H4 (cell line): ENCODE measurements at regions not wholly inside any gene's neighbourhood (a gene's known extent, or its start where the extent isn't known, plus 50 kb on each side); places are given as distances from the start of the nearest gene placed in this dataset.
A peak's percentile ranks its signal among the peaks of the same experiment; 100 is the strongest.
"Not testable (repeated sequence)": the region's sequence is repeated elsewhere in the genome, so short reads cannot be mapped to it uniquely, and the experiment has no call there.

Source experiments
- DNase-seq: peaks from one replicate; pipeline ENCODE4 v3.0.0-alpha.2; 2015; ENCODE audit warnings: low spot score

DNA sequence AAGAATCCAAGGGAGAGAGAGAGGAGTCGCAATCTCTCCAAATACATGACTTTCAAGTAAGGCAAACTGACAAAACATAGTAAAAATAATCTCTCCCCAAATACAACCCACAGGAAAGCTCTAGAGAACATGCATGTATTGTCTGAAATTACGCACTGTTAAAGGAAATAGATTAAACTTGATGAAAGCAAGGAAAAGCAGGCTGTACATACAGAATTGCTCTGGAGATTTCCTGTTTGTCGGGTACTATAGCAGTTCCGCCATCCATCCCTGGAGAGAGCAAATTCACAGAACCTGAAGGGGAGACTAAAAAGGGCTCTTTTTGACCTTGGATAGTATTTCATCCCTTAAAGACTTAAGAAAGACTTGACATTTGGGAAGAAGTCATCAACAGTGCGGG is 170.2 kb upstream of the BET1 start:
- DNase-seq, result no peak

DNA sequence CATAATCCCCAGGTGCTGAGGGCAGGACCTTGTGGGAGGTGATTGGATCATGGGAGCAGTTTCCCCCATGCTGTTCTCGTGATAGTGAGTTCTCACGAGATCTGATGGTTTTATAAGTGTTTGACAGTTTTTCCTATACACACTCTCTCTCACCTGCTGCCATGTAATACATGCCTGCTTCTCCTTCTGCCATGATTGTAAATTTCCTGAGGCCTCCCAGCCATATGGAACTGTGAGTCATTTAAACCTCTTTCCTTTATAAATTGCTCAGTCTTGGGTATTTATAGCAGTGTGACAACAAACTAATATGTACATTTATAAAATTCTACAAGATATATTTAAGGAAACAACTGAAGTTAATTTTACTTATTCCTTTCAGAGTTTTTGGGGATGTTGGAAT is 170.8 kb upstream of the BET1 start:
- DNase-seq, result no peak

DNA sequence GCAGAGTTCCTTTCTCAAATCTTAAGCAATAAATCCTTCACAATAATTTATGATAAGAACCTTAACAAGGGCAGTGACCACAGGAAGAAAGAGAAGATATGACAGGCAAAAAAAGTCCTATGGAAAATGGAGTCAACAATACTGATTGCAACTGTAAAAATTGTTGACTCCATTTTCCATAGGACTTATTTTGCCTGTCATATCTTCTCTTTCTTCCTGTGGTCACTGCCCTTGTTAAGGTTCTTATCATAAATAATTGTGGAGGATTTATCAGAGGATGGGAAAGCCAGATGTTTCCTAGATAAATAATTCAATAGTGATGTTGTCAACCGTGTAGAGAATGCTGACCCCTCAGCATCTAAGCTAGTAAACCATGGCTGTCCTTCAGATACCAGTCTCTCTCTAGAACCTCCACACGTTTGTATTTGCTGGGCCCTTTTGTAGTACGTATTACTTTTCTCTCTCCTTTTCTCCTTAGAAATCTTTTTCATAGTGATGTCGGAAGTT is 172.6 kb upstream of the BET1 start:
- no peak for DNase-seq

DNA sequence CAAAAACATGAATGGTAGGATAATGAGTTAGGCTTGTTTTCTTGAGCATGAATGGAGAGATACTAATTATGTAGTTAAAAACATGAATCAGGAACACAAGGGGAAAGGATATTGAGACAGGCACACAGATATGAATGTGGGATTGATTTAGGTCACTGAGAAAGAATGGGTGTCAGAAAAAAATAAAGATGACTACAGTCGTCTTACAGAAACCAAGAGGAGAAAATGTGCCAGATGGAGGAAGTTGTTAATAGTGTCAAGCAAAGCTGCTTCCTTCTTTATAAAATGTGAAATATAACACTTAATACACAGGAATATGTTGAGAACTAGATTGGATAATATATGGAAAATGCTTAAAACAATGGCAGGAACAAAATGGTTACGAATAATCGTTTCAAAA is 173.3 kb upstream of the BET1 start:
- no peak for DNase-seq

DNA sequence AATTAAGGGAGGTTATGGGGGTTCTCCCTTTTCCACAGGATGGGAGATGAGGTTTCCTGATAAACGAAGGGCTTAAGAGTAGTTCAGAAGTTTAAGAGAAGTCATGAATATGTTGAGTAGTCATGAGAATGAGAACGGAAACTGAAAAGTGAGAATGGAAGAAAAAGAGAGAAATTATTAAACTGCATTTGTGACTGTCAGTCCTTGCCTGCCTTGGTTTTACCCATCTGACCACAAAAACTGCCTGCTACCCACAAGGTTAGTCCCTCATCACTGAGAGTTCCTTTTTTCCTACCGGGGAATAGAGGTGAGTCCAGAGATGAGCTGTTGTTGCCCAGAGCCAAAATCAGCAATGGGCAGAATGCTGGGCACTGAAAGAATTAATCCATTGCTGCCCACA is 174.1 kb upstream of the BET1 start:
- DNase-seq, result no peak

DNA sequence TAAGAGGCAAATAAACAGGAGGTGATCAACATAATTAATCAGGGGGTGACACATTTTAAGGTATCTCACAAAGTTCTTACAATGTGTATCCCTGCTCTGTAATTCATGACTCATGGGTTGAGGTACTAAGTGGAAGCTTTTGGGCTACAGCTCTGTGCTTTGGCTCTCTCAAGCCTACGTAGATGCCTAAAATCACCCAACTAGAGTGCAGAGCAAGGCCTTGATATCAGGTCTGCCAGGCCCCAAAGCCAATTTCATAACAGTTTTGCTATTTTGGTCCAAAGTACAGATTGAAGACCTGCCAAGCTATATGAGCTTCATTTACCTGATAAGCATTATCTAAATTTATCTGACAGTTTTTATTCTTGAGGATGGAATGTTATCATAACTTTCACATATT is 175.3 kb upstream of the BET1 start:
- no peak for DNase-seq

DNA sequence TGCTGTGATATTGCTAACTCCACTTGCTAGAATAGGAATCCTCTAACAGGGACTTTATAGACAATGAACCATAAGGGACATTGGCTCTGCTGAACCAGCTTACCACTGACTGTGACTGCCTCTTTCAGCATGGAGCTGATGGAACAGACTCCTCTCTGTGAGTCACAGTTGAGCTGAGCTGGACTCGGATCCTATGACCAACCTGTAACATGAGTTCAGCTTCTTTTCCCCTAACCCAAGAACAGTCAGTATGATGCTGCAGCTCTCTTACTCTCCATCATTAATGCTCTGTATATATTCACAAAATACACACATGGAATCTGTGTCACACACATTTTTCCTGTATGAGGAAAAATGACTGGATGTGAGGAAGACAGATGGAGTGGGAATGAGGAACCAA is 177.9 kb upstream of the BET1 start:
- DNase-seq, result peak; percentile 71

DNA sequence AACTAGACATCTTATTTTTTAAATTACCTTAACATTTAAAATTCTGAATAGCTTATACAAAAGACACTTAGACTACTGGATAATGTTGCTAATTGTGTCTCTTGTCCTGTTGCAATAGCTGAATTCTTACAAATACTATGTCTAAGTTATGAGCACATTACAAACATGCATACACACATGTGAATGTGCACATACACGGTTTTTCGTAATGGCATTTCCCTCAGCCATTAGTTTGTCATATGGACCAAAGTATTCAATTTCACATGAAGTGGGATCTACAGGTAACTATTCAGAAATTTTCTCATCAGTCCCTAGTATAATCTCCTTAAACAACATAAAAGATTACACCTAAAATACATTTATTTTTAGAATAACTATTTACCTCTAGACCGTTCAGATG is 178.6 kb upstream of the BET1 start:
- no peak for DNase-seq

DNA sequence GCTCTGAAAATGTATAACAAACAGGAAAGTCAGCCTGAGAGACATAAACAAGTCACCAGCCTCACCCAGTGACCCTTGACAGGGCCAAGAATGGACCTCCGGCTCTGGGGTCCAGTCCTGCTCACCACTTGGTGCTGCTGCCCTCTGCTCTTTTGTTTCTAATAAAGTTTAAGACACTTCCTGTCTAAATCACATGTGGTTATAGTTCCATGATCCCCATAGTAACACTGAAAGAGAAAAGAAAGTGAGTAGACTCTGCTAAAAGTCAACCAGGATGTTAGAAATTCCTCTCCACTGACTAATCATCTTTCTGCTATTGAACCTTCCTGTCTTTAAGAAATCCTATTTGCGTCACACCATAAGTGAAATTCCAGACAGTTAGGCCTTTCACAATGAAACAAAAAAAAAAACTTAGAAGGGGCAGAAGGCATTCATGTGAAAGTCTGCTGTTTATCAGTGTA is 179.2 kb upstream of the BET1 start:
- DNase-seq, result peak; percentile 99

DNA sequence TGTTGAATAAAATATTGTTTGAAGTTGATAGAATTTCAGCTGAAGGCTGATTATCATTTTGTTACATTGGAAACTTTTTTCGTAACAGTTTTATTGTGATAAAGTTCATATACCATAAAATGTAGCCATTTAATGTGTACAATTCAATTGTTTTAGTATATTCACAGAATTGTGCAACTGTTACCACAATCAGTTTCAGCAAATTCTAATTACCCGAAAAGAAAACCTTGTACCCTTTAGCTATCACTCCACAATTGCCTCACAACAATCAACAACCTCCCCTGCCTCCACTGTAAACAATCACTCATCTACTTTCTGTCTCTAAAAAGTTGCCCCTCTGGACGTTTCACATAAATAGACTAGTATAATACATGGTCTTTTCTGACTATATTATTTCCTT is 179.7 kb upstream of the BET1 start:
- no peak for DNase-seq

DNA sequence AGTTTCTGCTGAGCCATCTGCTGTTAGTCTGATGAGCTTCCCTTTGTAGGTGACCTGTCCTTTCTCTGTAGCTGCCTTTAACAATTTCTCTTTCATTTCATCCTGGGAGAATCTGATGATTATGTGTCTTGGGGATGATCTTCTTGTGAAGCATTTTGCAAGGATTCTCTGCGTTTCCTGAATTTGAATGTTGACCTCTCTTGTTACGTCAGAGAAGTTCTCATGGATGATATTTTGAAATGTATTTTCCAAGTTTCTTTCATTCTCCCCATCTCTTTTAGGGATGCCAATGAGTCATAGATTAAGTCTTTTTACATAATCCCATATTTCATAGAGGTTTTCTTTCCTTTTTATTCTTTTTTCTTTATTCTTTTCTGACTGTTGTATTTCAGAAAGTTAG is 184.2 kb upstream of the BET1 start:
- DNase-seq, result no peak

DNA sequence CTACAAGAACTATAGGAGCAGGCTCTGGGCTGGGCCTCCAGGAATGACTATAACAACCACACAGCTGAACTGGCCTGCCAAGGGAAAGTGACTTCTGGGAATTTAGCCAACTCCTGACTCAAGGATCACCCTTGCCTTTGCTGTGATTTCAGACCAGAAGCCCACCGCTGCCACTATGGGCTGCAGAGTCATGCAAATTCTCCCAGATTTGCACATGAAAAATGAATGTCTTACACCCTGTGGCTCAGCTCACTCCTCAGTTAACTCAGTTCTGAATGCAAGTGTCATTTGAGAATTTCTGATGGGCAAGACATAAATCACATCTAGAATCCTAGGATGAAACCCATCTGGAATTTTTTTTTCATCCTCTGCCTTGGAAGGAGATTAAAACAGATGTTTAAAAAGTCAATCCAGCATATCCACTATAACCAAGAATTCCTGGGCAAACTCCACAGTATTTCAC is 186.5 kb upstream of the BET1 start:
- DNase-seq, result peak; percentile 91

DNA sequence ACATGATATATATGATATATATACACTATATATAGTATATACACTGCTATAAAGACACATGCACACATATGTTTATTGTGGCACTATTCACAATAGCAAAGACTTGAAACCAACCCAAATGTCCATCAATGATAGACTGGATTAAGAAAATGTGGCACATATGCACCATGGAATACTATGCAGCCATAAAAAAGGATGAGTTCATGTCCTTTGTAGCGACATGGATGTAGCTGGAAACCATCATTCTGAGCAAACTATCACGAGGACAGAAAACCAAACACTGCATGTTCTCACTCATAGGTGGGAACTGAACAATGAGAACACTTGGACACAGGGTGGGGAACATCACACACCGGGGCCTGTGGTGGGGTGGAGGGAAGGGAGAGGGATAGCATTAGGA is 190.3 kb upstream of the BET1 start:
- DNase-seq, result not testable (repeated sequence)

DNA sequence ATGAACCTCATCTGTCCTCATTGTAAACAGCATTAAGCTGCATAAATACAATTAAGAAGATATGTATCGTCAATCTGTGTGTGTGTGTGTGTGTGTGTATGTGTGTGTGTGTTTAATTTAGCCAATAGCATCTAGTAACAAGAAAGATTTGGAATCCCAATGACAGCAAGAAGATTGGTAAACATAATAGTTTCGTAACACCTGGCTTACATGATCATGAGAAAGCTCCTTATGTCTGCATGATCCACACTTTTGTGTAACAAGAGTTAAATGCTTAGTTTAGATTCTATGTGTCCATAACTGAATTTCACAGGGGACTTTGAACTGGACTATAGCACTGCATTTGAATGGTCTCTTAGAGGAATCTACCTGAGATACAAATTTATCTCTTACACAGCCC is 191.0 kb upstream of the BET1 start:
- DNase-seq, result no peak

DNA sequence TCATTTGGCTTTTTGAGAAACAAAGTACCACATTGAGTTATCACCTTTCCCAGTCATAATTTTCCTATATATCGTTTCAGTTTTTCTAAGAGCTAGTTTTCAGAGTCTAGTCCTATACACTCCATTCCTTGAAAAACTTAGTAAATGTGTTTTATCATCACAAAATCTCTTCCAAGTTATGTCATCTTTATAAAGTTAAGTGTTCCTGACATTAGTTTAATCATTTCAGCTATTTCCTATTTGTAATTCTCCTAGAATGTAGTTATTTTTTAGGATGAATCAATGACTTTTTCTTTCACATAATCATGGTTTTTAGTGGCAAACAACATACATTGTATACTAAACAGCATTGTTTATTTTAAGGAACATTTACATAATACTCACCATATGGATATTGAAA is 191.7 kb upstream of the BET1 start:
- DNase-seq, result no peak

DNA sequence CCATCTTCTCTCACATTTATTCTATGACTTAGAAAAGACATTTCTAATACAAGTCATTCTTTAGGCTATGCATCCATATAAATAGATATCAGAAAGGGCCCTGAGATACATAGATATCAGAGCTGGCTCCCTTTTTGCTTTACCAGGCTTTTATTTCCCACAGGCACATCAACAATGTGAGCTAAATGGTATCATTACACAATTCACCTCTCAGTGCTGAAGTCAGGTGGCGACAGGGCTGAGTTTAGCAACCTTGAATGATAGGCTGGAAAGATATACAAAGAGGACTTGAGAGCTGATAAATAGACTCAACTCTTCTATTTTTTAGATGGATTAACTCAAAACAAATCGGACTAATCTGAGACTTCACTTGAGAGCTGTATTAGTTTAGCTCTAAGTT is 189.2 kb upstream of the COL1A2 start:
- no peak for DNase-seq

DNA sequence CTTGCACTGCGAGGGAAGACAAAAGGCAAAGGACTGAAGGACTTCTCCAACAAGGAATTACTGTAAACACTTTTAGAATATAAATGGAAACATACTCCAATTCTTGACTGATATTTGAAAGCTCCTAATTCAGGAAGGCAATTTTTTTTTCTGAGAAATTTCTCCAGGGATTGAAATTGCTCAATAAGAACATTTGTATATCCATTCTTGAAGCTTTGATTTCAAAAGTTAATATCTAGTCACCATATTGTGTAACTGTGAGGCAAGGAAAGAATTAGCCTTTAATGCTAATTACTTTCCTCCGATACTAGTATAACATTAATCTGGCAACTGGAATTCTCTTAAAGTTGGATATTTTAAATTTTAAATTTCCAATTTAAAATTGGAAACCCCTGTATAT is 188.4 kb upstream of the COL1A2 start:
- DNase-seq, result no peak

DNA sequence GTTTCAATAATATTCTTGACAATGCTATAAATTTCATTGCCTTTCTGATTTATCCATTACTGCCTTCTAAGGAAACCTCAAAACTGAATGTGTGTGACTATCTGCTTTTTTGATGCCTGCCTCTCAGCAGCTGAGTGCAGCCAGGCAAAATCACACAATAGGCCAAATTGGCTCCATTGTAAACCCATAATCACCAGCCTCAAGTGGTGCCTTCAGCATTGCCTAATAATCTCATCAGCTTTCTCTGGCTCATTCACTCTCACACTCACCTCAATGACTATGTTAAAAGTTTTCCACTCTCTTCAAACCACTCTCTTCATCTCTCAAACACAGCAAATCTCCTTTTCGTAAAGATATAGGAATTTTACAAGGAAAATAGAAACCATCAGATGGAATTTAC is 182.5 kb upstream of the COL1A2 start:
- DNase-seq, result no peak

DNA sequence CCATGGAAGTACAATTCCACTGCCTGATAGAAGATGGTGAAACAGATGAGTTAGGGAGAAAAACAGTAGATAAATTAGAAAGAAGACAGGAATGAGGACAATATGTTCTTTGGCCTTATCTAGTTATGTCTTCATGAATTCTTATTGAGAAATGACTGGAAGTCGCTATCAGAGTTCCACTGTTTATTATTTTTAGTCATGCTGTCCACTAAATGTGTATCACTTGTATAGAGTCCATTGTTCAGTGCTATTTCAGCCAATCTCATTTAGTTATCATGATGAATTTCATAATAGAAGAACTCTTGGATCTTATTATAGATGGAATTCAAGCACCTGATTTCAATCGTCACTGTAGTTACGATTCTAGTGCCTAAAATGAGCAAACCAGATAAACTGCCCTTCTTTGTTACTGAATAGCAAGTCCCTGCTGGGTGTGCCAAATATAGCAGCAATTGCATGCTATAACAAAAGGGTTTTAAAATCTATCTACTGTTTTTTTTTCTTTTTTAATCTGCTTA is 177.7 kb upstream of the COL1A2 start:
- no peak for DNase-seq

DNA sequence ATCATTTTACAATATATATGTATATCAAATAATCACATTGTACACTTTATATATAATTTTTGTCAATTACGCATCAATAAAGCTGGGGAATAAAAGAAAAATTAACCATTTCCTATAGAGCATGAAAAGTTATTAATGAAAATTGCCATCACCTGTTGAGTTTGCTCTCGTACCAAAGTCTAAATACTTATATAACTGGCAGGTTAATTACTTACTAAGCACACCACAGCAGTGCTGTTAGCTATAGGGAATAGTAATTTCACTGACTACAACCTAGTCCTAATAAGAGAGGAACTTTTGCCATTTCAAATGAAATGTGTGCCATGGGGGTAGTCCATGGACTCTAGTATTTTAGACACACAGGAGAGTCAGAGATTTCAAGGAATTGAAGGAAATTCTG is 176.9 kb upstream of the COL1A2 start:
- no peak for DNase-seq

DNA sequence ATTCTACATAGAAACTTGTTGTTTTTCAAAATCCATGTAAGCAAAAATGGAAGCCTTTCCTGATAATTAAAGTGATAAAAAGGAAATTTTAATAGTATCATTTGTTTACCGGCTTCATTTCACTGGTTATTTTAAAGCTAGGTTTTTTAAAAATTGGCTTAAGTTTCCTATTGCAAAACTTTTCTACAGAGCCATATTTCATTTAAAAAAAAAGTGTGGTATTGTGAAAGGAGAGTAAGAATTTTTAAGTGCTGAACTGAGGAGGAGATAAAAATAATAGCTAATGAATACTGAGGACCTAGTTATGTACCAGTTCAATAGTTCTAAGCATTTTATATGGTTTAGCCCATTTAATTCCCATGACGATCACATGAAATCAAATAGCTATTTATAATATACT is 172.2 kb upstream of the COL1A2 start:
- no peak for DNase-seq

DNA sequence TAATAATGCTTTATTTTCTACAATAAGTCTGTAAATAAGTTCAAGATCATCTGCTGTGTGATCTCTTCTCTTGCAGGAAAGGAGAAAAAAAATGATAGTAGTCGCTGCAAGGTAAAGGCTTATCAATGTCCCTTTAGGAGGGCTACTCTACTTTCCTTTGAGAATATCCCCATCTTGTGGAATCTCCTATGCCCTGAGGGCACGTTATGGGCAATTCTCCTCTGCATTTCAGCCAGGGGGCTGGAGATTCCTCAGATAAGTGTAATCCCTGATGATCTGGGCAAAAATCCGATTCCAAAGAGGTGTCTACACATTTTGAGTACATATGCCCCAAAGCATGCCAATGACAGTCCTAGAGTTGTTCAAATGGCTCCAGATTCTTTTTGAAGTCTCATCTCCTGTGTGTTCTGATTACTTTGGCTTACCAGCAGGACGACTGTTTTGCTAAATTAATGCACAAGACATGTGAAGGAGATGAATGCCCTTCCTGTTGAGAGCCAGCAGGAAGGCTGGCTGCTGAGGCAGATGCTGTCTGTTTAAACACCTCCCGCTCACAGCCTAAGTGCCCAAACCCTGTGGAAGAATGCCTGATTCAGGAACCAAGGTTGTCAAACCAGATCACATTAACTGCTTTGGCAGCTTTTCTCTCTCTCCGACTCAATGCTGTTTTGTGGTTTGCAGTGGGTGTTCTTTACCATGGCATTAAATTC is 171.2 kb upstream of the COL1A2 start:
- no peak for DNase-seq

DNA sequence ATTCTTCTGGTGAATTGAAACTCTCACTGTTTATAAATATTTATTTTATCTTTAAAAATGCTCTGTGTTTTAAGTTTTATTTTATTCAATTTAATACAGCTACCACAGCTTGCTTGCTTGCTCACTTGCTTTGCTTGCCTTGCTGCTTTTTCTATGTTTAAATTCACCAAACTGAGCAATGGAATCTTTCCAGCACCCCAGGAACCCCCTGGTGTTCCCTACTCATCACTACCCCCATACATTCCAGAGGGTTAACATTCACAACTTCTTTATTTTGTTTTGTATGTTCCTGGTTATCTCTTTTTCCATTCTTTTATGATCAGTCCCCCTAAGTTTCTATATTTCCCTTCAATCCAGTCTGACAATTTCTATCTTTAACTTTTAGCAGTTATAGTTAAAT is 166.5 kb upstream of the COL1A2 start:
- DNase-seq, result no peak

DNA sequence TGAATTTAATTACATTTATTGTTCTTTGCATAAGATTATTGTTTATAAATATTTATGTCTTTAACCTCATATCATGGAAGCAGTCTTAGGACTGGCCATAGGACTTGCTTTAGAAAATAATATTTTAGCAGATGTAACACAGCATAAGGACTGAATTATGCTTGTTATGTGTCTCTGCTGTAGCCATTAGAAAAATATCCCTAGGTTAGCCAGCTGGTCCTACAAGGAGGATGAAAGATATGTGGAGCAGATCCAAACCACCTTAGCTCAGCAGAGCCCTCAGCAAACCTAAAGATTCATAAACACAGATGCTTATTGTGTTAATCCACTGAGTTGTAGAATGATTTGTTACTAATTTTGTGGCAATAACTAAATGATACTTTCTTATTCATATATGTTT is 166.0 kb upstream of the COL1A2 start:
- DNase-seq, result no peak
